ENCODE measurements at regions not wholly inside any gene's neighbourhood (a gene's known extent, or its start where the extent isn't known, plus 50 kb on each side); places are given as distances from the start of the nearest gene placed in this dataset.
"Not testable (repeated sequence)": the region's sequence is repeated elsewhere in the genome, so short reads cannot be mapped to it uniquely, and the experiment has no call there.

DNA sequence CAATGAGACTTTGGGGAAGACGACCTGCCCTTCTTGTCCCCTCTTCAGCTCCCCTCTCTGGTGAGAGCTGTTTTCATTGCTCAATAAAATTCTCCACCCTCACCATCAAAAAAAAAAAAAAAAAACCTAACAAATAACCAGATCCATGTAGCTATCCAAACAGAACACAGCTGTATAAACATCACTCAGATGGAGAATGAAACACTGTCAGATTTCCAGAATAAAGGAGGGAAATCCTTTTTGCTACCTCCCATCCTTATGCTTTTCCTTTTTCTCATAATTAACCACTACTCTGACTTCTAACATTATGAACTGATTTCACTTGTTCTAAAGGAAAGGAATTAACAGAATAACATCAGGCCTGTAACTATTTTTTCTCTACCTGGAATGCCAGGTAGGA, 155.6 kb downstream of the PPP4R3C start:
- no peaks in the 10 kb centered on the region for H3K4me1 ChIP-seq
- peaks cover 0 to 8% (median 0%) of the 10 kb centered on the region in 4 donors for H3K9me3 ChIP-seq
- no peak overlapping the region for H3K4me3 ChIP-seq
- DNase-seq = no peak
- intact Hi-C loops (cut with DNase I; ENCODE audit: low total_unique reads) = no loop called here
- no peaks in the 10 kb centered on the region for H3K36me3 ChIP-seq
- H3K27me3 ChIP-seq = no peaks in the 10 kb centered on the region
- WGBS, 5 donors = 22 to 56% (median 38%) methylated on average over 1 of the region's 1 CpG
- no peak overlapping the region for H3K27ac ChIP-seq
- no peak for TF ChIP-seq POLR2A (IDR thresholded peaks at IDR 0.05)
- no peak for TF ChIP-seq CTCF (IDR thresholded peaks at IDR 0.05)
- no peak for TF ChIP-seq POLR2AphosphoS5 (IDR thresholded peaks at IDR 0.05)
- TF ChIP-seq EP300 (IDR thresholded peaks at IDR 0.05) = no peak

- H3K36me3 ChIP-seq; H3K4me1 ChIP-seq; H3K27ac ChIP-seq; H3K27me3 ChIP-seq; DNase-seq; H3K4me3 ChIP-seq; intact Hi-C loops (cut with DNase I; ENCODE audit: low total_unique reads): not testable (repeated sequence)
- H3K9me3 ChIP-seq = peaks cover 0 to 23% (median 10%) of the 10 kb centered on the region in 4 donors
- 63 to 86% (median 68%) methylated on average over 4 to 6 of the region's 6 CpGs for WGBS, 5 donors
These were observed 170.6 kb downstream of the PPP4R3C start for GRCh38 chrX:27292552-27292951.

DNA sequence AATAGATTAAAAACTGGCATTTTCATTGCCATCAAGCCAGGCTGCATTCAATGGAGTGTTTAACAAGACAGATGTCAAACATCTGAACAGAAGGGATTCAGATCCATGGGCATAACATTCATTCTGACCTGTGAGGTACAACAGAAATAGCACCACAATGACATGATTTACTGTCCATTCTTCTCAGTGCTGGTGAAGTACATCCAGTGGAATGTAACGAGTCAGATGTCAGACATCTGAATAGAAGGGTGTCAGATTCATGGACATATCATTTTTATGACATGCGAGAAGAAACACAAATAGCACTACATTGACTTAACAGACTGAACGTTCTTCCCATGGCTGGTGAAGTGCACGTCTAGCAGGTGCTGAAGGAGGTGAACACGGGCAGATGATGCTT, 186.4 kb downstream of the PPP4R3C start:
- intact Hi-C loops (cut with DNase I; ENCODE audit: low total_unique reads) = no loop called here
- DNase-seq = no peak
- no peaks in the 10 kb centered on the region for H3K4me1 ChIP-seq
- H3K9me3 ChIP-seq = no peaks in the 10 kb centered on the region
- WGBS, 5 donors = 63 to 86% (median 81%) methylated on average over 5 of the region's 5 CpGs
- no peak overlapping the region for H3K4me3 ChIP-seq
- no peaks in the 10 kb centered on the region for H3K27me3 ChIP-seq
- H3K36me3 ChIP-seq = no peaks in the 10 kb centered on the region
- no peak overlapping the region for H3K27ac ChIP-seq
- TF ChIP-seq EP300 (IDR thresholded peaks at IDR 0.05) (no peak), CTCF (IDR thresholded peaks at IDR 0.05) (no peak), POLR2AphosphoS5 (IDR thresholded peaks at IDR 0.05) (no peak), POLR2A (IDR thresholded peaks at IDR 0.05) (no peak)

- Histone ChIP-seq H3K4me1 (no peaks in the 10 kb centered on the region), H3K9me3 (no peaks in the 10 kb centered on the region), H3K27me3 (no peaks in the 10 kb centered on the region), H3K27ac (no peak overlapping the region), H3K4me3 (no peak overlapping the region), H3K36me3 (no peaks in the 10 kb centered on the region)
- intact Hi-C loops (cut with DNase I; ENCODE audit: low total_unique reads) = no loop called here
- TF ChIP-seq POLR2A (IDR thresholded peaks at IDR 0.05) = no peak
- no peak for TF ChIP-seq POLR2AphosphoS5 (IDR thresholded peaks at IDR 0.05)
- no peak for TF ChIP-seq EP300 (IDR thresholded peaks at IDR 0.05)
- TF ChIP-seq CTCF (IDR thresholded peaks at IDR 0.05) = no peak
- no peak for DNase-seq
These were observed 208.5 kb downstream of the PPP4R3C start for GRCh38 chrX:27254656-27255055.

GRCh38 chrX:27251369-27251768, 211.8 kb downstream of the PPP4R3C start:
- intact Hi-C loops (cut with DNase I; ENCODE audit: low total_unique reads) = no loop called here
- Histone ChIP-seq H3K27ac (no peak overlapping the region), H3K27me3 (no peaks in the 10 kb centered on the region), H3K4me1 (no peaks in the 10 kb centered on the region), H3K36me3 (no peaks in the 10 kb centered on the region), H3K9me3 (no peaks in the 10 kb centered on the region), H3K4me3 (no peak overlapping the region)
- WGBS, 5 donors = 28 to 53% (median 40%) methylated on average over 3 of the region's 3 CpGs
- no peak for DNase-seq
- no peak for TF ChIP-seq POLR2A (IDR thresholded peaks at IDR 0.05)
- TF ChIP-seq CTCF (IDR thresholded peaks at IDR 0.05) = no peak
- TF ChIP-seq POLR2AphosphoS5 (IDR thresholded peaks at IDR 0.05) = no peak
- TF ChIP-seq EP300 (IDR thresholded peaks at IDR 0.05) = no peak
